HepG2 (cell line): ENCODE measurements at regions not wholly inside any gene's neighbourhood (a gene's known extent, or its start where the extent isn't known, plus 50 kb on each side); places are given as distances from the start of the nearest gene placed in this dataset.

Source experiments
- ATAC-seq: fragments of 200-7000 bp; cut with Tn5 transposase; 3 replicates; pipeline ENCODE4 v1.9.1; 2020; ENCODE audit warnings: mild to moderate bottlenecking, moderate library complexity
- BruUV-seq: library from RNA; stranded (reverse); fragments of 400-500 nt; replicated peaks from 2 replicates; lab custom pipeline; 2021; lab: Mats Ljungman, UMichigan
- CTCF ChIA-PET: fragments of 300-600 bp; formaldehyde crosslinking; extraction: SDS; loops from one replicate; lab custom pipeline; 2021; ENCODE audit warnings: low total read pairs, inconsistent platforms, low intra/inter-chr PET ratio; lab: Yijun Ruan, JAX
- POLR2A ChIA-PET: fragments of 350-600 bp; sonication (Branson Sonifier 250); formaldehyde crosslinking; loops from one replicate; lab custom pipeline; 2020; ENCODE audit warnings: antibody characterized with exemption, inconsistent platforms; lab: Yijun Ruan, JAX
- DNase-seq: peaks from one replicate; pipeline ENCODE4 v3.0.0-alpha.2; 2015; ENCODE audit warnings: low spot score
- FAIRE-seq: peaks from 3 replicates; lab custom pipeline; 2011; peaks lifted over from hg19 to GRCh38; lab: Jason Lieb, UNC
- H2AFZ ChIP-seq: one replicate; pipeline ENCODE4 v1.6.1; 2011; ENCODE audit warnings: low read length, inconsistent platforms
- H3K27ac ChIP-seq: fragments of 300-600 bp; 3 replicates; pipeline ENCODE4 v1.8.0; 2011; ENCODE audit warnings: mixed run types, mild to moderate bottlenecking, mixed read lengths, low read length, inconsistent platforms; ENCODE audit not compliant: insufficient read depth; ENCODE audit errors: extremely low read length
- H3K27me3 ChIP-seq, 2 experiments: fragments of 200-600 bp in 1 of 2; 2 replicates in 1 of 2; 3 replicates in 1 of 2; pipeline versions ENCODE4 v1.6.0 to v1.8.0; 2011; ENCODE audit warnings: low read length in 2 of 2, mild to moderate bottlenecking in 2 of 2, moderate library complexity in 2 of 2, inconsistent platforms in 1 of 2; ENCODE audit not compliant: insufficient read depth in 2 of 2, control insufficient read depth in 1 of 2
- H3K36me3 ChIP-seq, 2 experiments: fragments of 200-600 bp in 1 of 2; replicated peaks in 1 of 2; 2 replicates in 1 of 2; 3 replicates in 1 of 2; pipeline versions ENCODE4 v1.5.1 to v1.8.0; 2011; ENCODE audit warnings: low read length in 2 of 2, inconsistent platforms in 1 of 2; ENCODE audit not compliant: insufficient read depth in 2 of 2, control insufficient read depth in 1 of 2
- H3K4me1 ChIP-seq: 2 replicates; pipeline ENCODE4 v1.5.1; 2012; ENCODE audit warnings: low read length, inconsistent platforms; ENCODE audit not compliant: insufficient read depth
- H3K4me2 ChIP-seq: 2 replicates; pipeline ENCODE4 v1.6.0; 2011; ENCODE audit warnings: low read depth, low read length, inconsistent platforms
- H3K4me3 ChIP-seq, 3 experiments: fragments of 200-600 bp in 1 of 3; sonication (generic), shearing (Covaris generic) in 1 of 3; replicated peaks in 1 of 3; 2 replicates each; pipeline ENCODE4 v1.5.1; 2011 to 2016; ENCODE audit warnings: low read length in 3 of 3, inconsistent platforms in 2 of 3, low read depth in 2 of 3, mild to moderate bottlenecking in 2 of 3, control low read depth in 1 of 3, mixed read lengths in 1 of 3; ENCODE audit not compliant: insufficient read depth in 1 of 3
- H3K79me2 ChIP-seq: one replicate; pipeline ENCODE4 v1.6.1; 2011; ENCODE audit warnings: low read length, inconsistent platforms; ENCODE audit not compliant: insufficient read depth
- H3K9ac ChIP-seq: 2 replicates; pipeline ENCODE4 v1.6.0; 2011; ENCODE audit warnings: mild to moderate bottlenecking, low read depth, low read length, inconsistent platforms; ENCODE audit not compliant: insufficient read depth
- H3K9me3 ChIP-seq: 2 replicates; pipeline ENCODE4 v1.5.1; 2012; ENCODE audit warnings: mild to moderate bottlenecking, low read length
- H4K20me1 ChIP-seq: 2 replicates; pipeline ENCODE4 v1.6.0; 2011; ENCODE audit warnings: inconsistent platforms, mild to moderate bottlenecking, low read length, moderate library complexity; ENCODE audit not compliant: insufficient read depth
- CENPT ChIP-seq: sonication (generic); formaldehyde crosslinking; IDR thresholded peaks from 2 replicates; pipeline ENCODE4 v1.8.0; 2022; ENCODE audit warnings: low read depth, mild to moderate bottlenecking, moderate library complexity, missing genetic modification reagents
- CHD2 ChIP-seq: IDR thresholded peaks from 2 replicates; pipeline ENCODE4 v1.6.1; 2011; ENCODE audit warnings: low read depth, low read length, improper control_type of control experiment
- KLF12 ChIP-seq: sonication (generic); formaldehyde crosslinking; IDR thresholded peaks from 2 replicates; pipeline ENCODE4 v1.4.0; 2020; ENCODE audit warnings: missing genetic modification reagents, borderline replicate concordance
- SAFB2 ChIP-seq: sonication (generic); formaldehyde crosslinking; IDR thresholded peaks from 2 replicates; pipeline ENCODE4 v1.5.1; 2020; ENCODE audit warnings: missing genetic modification reagents, low read depth, mild to moderate bottlenecking, borderline replicate concordance
- SNRNP70 ChIP-seq: fragments of 200-400 bp; formaldehyde crosslinking; IDR thresholded peaks from 2 replicates; pipeline ENCODE4 v1.6.1; 2017; ENCODE audit warnings: mild to moderate bottlenecking, low read depth, low read length, moderate library complexity
- ZNF607 ChIP-seq: sonication (generic); formaldehyde crosslinking; IDR thresholded peaks from 2 replicates; pipeline ENCODE4 v1.5.1; 2020; ENCODE audit warnings: missing genetic modification reagents, mild to moderate bottlenecking, borderline replicate concordance
- ZNF777 ChIP-seq: sonication (generic); formaldehyde crosslinking; IDR thresholded peaks from 2 replicates; pipeline ENCODE4 v1.4.0; 2020; ENCODE audit warnings: missing genetic modification reagents
- WGBS: methylation state at CpG from one replicate; pipeline ENCODE4 v1.1.6; 2017; ENCODE audit warnings: low lambda C conversion rate; 5-methylcytosine and 5-hydroxymethylcytosine counted together
- in situ Hi-C: cut with HindIII; loops from 2 replicates; pipeline ENCODE4 v1.10.0; 2017; ENCODE audit warnings: low pct_unique_long_range_greater_than_20kb; ENCODE audit not compliant: extremely low pct_ligation_motif_present
- intact Hi-C: fragments of 100-400 bp; cut with micrococcal nuclease; formaldehyde crosslinking; loops from one replicate; pipeline ENCODE4 v1.10.0; 2022; ENCODE audit not compliant: unreplicated experiment
- TF ChIP-seq, protein P1 (sequence below): IDR thresholded peaks from 2 replicates; pipeline ENCODE4 v1.6.1; 2012; ENCODE audit warnings: low read depth, low read length, improper control_type of control experiment
- TF ChIP-seq, protein P2 (sequence below): sonication (generic); formaldehyde crosslinking; IDR thresholded peaks from 2 replicates; pipeline ENCODE4 v1.4.0; 2020; ENCODE audit warnings: mild to moderate bottlenecking, missing genetic modification reagents

DNA sequence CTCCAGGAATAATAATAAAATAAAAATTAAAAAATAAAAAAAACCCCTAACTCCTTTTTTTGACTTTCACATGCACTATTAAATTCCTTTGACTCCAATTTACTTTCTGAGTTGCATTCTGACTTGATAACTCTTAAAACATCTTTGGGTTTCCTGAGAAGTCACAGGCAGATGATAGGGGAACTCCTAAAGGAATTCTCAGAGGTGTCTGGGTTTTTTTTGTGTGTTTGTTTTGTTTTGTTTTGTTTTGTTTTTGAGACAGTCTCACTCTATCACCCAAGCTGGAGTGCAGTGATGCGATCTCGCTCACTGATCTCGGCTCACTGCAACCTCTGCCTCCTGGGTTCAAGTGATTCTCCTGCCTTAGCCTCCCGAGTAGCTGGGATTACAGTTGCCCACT, 52.7 kb upstream of the APBB1IP start (continued):
- TF ChIP-seq ZNF777 (CRISPR knock-in tag) (no peak), SAFB2 (CRISPR knock-in tag) (no peak), KLF12 (CRISPR knock-in tag) (no peak), CHD2 (no peak), SNRNP70 (no peak), ZNF607 (CRISPR knock-in tag) (no peak)
- TF ChIP-seq, protein P1, sequence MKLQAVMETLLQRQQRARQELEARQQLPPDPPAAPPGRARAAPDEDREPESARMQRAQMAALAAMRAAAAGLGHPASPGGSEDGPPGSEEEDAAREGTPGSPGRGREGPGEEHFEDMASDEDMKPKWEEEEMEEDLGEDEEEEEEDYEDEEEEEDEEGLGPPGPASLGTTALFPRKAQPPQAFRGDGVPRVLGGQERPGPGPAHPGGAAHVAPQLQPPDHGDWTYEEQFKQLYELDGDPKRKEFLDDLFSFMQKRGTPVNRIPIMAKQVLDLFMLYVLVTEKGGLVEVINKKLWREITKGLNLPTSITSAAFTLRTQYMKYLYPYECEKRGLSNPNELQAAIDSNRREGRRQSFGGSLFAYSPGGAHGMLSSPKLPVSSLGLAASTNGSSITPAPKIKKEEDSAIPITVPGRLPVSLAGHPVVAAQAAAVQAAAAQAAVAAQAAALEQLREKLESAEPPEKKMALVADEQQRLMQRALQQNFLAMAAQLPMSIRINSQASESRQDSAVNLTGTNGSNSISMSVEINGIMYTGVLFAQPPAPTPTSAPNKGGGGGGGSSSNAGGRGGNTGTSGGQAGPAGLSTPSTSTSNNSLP = no peak
- TF ChIP-seq, protein P2, sequence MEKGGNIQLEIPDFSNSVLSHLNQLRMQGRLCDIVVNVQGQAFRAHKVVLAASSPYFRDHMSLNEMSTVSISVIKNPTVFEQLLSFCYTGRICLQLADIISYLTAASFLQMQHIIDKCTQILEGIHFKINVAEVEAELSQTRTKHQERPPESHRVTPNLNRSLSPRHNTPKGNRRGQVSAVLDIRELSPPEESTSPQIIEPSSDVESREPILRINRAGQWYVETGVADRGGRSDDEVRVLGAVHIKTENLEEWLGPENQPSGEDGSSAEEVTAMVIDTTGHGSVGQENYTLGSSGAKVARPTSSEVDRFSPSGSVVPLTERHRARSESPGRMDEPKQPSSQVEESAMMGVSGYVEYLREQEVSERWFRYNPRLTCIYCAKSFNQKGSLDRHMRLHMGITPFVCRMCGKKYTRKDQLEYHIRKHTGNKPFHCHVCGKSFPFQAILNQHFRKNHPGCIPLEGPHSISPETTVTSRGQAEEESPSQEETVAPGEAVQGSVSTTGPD (CRISPR knock-in tag) = no peak
- TF ChIP-seq, all 625 proteins: peak for 0

DNA sequence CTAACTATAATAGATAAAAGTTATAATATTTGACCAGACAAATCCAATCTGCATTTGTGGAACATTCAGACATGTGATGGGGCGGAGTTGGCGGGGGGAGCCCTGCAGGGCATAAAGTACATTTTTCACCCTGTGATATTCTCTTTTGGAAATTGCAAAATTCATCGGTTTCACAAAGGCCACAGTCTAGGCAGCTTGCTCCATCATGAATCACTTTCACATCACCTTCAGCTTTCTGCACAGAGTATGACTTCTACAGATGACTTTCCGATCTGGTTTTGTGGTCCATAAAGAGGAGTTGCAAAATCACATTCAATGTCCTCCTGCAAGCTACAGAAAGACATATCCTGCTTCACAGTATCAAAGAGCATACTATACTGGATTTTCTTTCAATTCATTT, 51.4 kb upstream of the APBB1IP start:
- Histone ChIP-seq H3K79me2 (no peaks in the 10 kb centered on the region), H3K4me2 (no peak overlapping the region), H3K27ac (no peak overlapping the region), H2AFZ (no peak overlapping the region), H3K9ac (no peak overlapping the region), H4K20me1 (no peaks in the 10 kb centered on the region), H3K36me3 (no peaks in the 10 kb centered on the region)
- FAIRE-seq = no peak
- no TSS peak for BruUV-seq
- POLR2A ChIA-PET = no interaction called here
- intact Hi-C loops = no loop called here
- no peak for ATAC-seq
- no peak for TF ChIP-seq CENPT
- TF ChIP-seq, all 625 proteins: peak for 0
- Histone ChIP-seq H3K27me3 (peaks cover 0 to under 1% of the 10 kb centered on the region in 2 experiments; a peak in 2 of 5 replicates), H3K4me1 (no peaks in the 10 kb centered on the region), H3K4me3 (no peak overlapping the region), H3K9me3 (no peaks in the 10 kb centered on the region)
- DNase-seq = no peak
- CTCF ChIA-PET = no interaction called here
- in situ Hi-C loops = no loop called here
- WGBS = 8% methylated on average over 4 of the region's 4 CpGs
